Vagina (tissue), 2 donors: ENCODE measurements at regions not wholly inside any gene's neighbourhood (a gene's known extent, or its start where the extent isn't known, plus 50 kb on each side); places are given as distances from the start of the nearest gene placed in this dataset.

ENCODE experiments used
- POLR2A ChIP-seq, 2 donors: fragments of 450-650 bp; IDR thresholded peaks; one replicate each; pipeline ENCODE4 v1.6.1; 2017; ENCODE audit warnings: antibody characterized with exemption in 2 of 2, mild to moderate bottlenecking in 2 of 2, moderate library complexity in 2 of 2
- TF ChIP-seq, protein P1 (sequence below), 3 experiments: fragments of 450-650 bp in 2 of 3; fragments of 200-600 bp in 1 of 3; sonication (generic) in 1 of 3; IDR thresholded peaks; one replicate each; pipeline ENCODE4 v1.5.1; 2017 to 2019; ENCODE audit warnings: antibody characterized with exemption in 3 of 3, mild to moderate bottlenecking in 2 of 3, moderate library complexity in 2 of 3

DNA sequence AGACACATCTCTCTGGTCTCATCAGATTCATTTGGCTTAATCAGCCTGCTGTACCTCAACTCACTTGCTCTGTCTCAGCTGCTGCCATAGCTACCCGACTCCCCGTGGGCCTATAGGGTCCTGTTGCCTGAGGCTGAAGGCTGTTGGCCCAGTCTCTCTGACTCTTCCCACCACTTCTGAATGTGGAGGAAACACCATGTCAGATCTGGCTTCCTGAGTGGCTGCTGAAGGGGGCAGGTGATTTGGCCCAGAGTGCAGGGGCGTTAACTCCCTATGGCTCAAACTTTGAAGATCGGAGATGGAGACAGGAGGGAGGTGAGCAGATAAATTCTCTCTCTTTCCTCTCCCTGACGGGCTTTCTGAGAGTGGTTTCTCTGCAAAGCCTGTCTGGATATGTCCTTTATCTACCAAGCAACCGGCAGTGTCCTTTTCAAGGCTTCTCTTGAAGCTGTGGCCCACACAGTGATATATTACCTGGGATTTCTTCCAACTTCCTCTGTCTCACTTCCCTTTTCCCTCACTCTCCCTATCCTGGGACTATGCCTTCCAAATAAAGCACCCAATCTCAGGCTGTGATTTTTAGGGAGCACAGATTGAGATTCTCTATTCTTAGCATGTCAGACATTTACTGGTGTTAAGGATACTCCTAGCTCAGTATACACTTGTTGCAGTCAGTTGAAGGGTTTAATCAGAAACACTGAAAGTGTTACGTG lies 334.9 kb upstream of the TBC1D5 start:
- TF ChIP-seq, protein P1, sequence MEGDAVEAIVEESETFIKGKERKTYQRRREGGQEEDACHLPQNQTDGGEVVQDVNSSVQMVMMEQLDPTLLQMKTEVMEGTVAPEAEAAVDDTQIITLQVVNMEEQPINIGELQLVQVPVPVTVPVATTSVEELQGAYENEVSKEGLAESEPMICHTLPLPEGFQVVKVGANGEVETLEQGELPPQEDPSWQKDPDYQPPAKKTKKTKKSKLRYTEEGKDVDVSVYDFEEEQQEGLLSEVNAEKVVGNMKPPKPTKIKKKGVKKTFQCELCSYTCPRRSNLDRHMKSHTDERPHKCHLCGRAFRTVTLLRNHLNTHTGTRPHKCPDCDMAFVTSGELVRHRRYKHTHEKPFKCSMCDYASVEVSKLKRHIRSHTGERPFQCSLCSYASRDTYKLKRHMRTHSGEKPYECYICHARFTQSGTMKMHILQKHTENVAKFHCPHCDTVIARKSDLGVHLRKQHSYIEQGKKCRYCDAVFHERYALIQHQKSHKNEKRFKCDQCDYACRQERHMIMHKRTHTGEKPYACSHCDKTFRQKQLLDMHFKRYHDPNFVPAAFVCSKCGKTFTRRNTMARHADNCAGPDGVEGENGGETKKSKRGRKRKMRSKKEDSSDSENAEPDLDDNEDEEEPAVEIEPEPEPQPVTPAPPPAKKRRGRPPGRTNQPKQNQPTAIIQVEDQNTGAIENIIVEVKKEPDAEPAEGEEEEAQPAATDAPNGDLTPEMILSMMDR (IDR thresholded peaks at IDR 0.05) = no peak
- no peak for TF ChIP-seq POLR2A (IDR thresholded peaks at IDR 0.05)
